Osteoblast (primary cell): ENCODE measurements at regions not wholly inside any gene's neighbourhood (a gene's known extent, or its start where the extent isn't known, plus 50 kb on each side); places are given as distances from the start of the nearest gene placed in this dataset.

Source experiments
- DNase-seq: peaks from one replicate; pipeline ENCODE4 v3.0.0; 2011; ENCODE audit warnings: low spot score, mixed read lengths; ENCODE audit not compliant: insufficient read length; ENCODE audit errors: missing footprints
- H2AFZ ChIP-seq: 2 replicates; pipeline ENCODE4 v1.6.0; 2011; ENCODE audit warnings: mild to moderate bottlenecking, low read length
- H3K27ac ChIP-seq: 2 replicates; pipeline ENCODE4 v1.5.1; 2011; ENCODE audit warnings: mild to moderate bottlenecking, low read depth, low read length, moderate library complexity
- H3K27me3 ChIP-seq: 2 replicates; pipeline ENCODE4 v1.6.0; 2012; ENCODE audit warnings: mild to moderate bottlenecking, control low read depth, inconsistent platforms, low read length, moderate library complexity; ENCODE audit not compliant: insufficient read depth
- H3K36me3 ChIP-seq: 2 replicates; pipeline ENCODE4 v1.5.1; 2011; ENCODE audit warnings: mild to moderate bottlenecking, low read length, control low read depth, moderate library complexity; ENCODE audit not compliant: insufficient read depth
- H3K4me1 ChIP-seq: 2 replicates; pipeline ENCODE4 v1.5.1; 2011; ENCODE audit warnings: mild to moderate bottlenecking, low read length, control low read depth, moderate library complexity; ENCODE audit not compliant: insufficient read depth
- H3K4me2 ChIP-seq: 2 replicates; pipeline ENCODE4 v1.6.0; 2011; ENCODE audit warnings: mild to moderate bottlenecking, low read length; ENCODE audit not compliant: insufficient read depth
- H3K4me3 ChIP-seq: fragments of 200-600 bp; sonication (generic); 3 replicates; pipeline ENCODE4 v1.5.1; 2012; ENCODE audit warnings: mild to moderate bottlenecking, low read length, inconsistent platforms; ENCODE audit not compliant: insufficient read depth
- H3K79me2 ChIP-seq: 2 replicates; pipeline ENCODE4 v1.6.0; 2012; ENCODE audit warnings: mild to moderate bottlenecking, low read length, control low read depth, inconsistent platforms; ENCODE audit not compliant: insufficient read depth
- H3K9me3 ChIP-seq: 2 replicates; pipeline ENCODE4 v1.5.1; 2011; ENCODE audit warnings: low read depth, low read length, control low read depth
- H4K20me1 ChIP-seq: 2 replicates; pipeline ENCODE4 v1.6.0; 2012; ENCODE audit warnings: mild to moderate bottlenecking, low read length, control low read depth; ENCODE audit not compliant: insufficient read depth
- TF ChIP-seq, protein P1 (sequence below): IDR thresholded peaks from 2 replicates; pipeline ENCODE4 v1.5.1; 2011; ENCODE audit warnings: mild to moderate bottlenecking, low read depth, low read length, moderate library complexity; ENCODE audit errors: extremely low read depth

DNA sequence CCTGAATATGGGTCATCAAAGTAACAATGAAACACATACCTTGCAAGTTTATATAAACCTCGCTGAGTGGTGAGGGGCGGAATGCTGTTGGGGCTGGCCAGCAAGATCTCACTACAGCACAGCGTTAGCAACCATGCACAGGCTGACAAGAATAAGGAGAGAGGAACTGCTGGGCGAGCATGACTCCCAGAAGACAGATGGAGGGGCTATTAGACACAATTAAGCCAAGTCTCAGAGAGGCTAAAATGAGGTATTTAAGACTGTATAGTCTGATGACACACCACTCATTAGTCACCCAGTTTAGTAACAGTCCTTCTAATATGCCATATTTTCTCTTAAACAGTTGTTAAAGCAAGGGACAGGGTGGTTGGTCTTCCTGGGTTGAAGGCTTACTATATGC, 340.2 kb upstream of the NR5A2 start:
- peaks cover 4% of the 10 kb centered on the region for H3K27me3 ChIP-seq
- no peaks in the 10 kb centered on the region for H4K20me1 ChIP-seq
- no peaks in the 10 kb centered on the region for H3K36me3 ChIP-seq
- peaks cover 9% of the 10 kb centered on the region for H3K4me1 ChIP-seq
- H3K79me2 ChIP-seq, result no peaks in the 10 kb centered on the region
- H3K4me2 ChIP-seq, result no peak overlapping the region
- no peak overlapping the region for H3K4me3 ChIP-seq
- no peak overlapping the region for H2AFZ ChIP-seq
- no peak overlapping the region for H3K27ac ChIP-seq
- DNase-seq, result no peak
- TF ChIP-seq, protein P1, sequence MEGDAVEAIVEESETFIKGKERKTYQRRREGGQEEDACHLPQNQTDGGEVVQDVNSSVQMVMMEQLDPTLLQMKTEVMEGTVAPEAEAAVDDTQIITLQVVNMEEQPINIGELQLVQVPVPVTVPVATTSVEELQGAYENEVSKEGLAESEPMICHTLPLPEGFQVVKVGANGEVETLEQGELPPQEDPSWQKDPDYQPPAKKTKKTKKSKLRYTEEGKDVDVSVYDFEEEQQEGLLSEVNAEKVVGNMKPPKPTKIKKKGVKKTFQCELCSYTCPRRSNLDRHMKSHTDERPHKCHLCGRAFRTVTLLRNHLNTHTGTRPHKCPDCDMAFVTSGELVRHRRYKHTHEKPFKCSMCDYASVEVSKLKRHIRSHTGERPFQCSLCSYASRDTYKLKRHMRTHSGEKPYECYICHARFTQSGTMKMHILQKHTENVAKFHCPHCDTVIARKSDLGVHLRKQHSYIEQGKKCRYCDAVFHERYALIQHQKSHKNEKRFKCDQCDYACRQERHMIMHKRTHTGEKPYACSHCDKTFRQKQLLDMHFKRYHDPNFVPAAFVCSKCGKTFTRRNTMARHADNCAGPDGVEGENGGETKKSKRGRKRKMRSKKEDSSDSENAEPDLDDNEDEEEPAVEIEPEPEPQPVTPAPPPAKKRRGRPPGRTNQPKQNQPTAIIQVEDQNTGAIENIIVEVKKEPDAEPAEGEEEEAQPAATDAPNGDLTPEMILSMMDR, result no peak
- no peaks in the 10 kb centered on the region for H3K9me3 ChIP-seq

DNA sequence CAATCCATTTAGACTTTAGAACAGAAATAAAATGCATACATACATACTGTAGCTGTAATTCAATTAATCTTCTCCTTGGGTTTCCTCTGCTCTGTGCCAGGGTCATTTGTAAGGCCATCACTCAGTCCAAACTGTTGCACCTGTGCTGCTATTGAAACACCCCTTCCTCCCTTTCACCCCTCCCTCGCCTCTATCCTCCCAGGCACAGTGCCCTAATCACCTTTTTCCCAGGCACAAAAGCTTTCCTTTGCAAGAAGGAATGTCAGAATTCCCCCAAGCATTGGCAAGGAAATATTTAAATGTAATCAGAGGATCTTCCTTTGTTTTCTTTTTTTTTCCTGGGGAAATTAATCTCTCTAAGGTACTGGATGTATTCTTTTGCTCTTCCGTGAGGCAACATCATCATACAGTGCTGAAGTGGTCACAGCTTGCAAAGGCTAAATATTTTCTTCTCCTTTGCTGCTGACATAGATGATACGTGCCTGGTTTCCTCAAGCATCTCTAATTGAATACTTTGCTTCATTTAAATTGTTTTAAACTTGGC, 339.3 kb upstream of the NR5A2 start:
- Histone ChIP-seq H3K27ac (no peak overlapping the region), H3K4me1 (peaks cover 9% of the 10 kb centered on the region), H3K27me3 (peaks cover 7% of the 10 kb centered on the region), H3K4me2 (no peak overlapping the region), H3K79me2 (no peaks in the 10 kb centered on the region), H4K20me1 (no peaks in the 10 kb centered on the region), H3K9me3 (no peaks in the 10 kb centered on the region), H3K4me3 (no peak overlapping the region), H3K36me3 (no peaks in the 10 kb centered on the region), H2AFZ (no peak overlapping the region)
- no peak for DNase-seq
- TF ChIP-seq, protein P1, result no peak

DNA sequence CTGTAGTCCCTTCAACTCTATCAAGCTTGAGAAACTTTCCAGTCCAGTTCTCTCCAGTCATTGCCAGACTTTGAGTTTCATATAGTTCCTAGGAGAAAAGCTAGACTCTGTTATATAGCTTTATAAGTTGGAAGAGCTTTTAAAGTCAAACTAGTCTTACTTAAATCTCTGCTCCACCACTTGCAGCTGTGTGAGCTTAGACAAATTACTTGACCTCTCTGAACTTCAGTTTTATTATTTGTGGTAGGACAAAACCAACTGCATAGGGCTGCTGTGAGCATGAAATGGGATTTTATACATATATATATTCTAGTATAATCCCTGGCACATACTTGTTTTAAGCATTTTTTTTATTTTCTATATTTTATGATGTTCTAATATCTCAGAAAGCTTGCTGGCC, 338.7 kb upstream of the NR5A2 start:
- Histone ChIP-seq H3K4me2 (no peak overlapping the region), H3K4me1 (peaks cover 9% of the 10 kb centered on the region), H3K27ac (no peak overlapping the region), H3K4me3 (no peak overlapping the region), H2AFZ (no peak overlapping the region), H3K36me3 (no peaks in the 10 kb centered on the region), H3K79me2 (no peaks in the 10 kb centered on the region), H3K27me3 (peaks cover 7% of the 10 kb centered on the region), H4K20me1 (no peaks in the 10 kb centered on the region), H3K9me3 (no peaks in the 10 kb centered on the region)
- TF ChIP-seq, protein P1, result no peak
- DNase-seq, result no peak

DNA sequence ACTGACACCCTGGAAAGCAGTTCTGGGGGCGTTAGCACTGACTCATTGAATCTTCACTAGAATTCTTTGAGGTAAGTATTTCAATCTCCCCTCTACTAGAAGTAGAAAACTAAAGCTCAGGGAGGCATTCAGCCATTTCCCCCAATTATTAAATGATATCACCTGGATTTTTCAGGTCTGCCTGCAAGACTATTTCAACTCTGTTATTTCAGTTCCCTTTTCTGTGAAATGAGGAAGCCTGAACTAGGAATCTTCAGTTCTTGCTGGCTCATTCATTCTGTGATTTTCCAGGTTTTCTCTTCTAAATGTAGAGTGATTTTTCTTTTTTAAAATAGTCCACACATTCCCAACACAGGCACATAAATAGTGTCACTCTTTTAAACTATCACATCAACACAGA, 337.0 kb upstream of the NR5A2 start:
- no peaks in the 10 kb centered on the region for H3K36me3 ChIP-seq
- DNase-seq, result no peak
- no peak overlapping the region for H3K4me3 ChIP-seq
- H3K4me1 ChIP-seq, result peaks cover 1% of the 10 kb centered on the region
- H2AFZ ChIP-seq, result no peak overlapping the region
- no peaks in the 10 kb centered on the region for H3K79me2 ChIP-seq
- H3K9me3 ChIP-seq, result no peaks in the 10 kb centered on the region
- TF ChIP-seq, protein P1, result no peak
- H4K20me1 ChIP-seq, result no peaks in the 10 kb centered on the region
- no peak overlapping the region for H3K4me2 ChIP-seq
- no peak overlapping the region for H3K27ac ChIP-seq
- peaks cover 7% of the 10 kb centered on the region for H3K27me3 ChIP-seq
